ENCODE measurements at regions not wholly inside any gene's neighbourhood (a gene's known extent, or its start where the extent isn't known, plus 50 kb on each side); places are given as distances from the start of the nearest gene placed in this dataset.

DNA sequence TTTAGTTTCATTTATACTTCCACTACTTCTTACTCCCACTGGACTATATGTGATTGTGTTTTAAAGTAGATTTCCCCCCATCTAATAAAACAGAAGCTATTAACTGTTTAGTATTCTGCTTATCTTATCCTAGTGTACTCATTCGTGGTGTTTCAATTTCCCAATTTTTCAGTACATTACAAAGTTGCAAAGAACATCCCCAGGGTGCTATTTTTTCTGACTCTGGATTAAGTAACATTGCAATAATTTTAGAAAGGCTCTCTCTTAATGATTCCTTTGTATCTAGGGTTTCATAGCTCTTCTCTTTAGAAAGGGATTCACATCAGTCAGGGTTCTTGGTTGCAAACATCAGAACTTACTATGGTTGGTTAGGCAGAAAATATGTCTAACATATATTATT lies 317.9 kb upstream of the DIPK2B start:
- TF ChIP-seq, protein P1, sequence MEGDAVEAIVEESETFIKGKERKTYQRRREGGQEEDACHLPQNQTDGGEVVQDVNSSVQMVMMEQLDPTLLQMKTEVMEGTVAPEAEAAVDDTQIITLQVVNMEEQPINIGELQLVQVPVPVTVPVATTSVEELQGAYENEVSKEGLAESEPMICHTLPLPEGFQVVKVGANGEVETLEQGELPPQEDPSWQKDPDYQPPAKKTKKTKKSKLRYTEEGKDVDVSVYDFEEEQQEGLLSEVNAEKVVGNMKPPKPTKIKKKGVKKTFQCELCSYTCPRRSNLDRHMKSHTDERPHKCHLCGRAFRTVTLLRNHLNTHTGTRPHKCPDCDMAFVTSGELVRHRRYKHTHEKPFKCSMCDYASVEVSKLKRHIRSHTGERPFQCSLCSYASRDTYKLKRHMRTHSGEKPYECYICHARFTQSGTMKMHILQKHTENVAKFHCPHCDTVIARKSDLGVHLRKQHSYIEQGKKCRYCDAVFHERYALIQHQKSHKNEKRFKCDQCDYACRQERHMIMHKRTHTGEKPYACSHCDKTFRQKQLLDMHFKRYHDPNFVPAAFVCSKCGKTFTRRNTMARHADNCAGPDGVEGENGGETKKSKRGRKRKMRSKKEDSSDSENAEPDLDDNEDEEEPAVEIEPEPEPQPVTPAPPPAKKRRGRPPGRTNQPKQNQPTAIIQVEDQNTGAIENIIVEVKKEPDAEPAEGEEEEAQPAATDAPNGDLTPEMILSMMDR (IDR thresholded peaks at IDR 0.05), result no peak
- no peak for TF ChIP-seq POLR2A (IDR thresholded peaks at IDR 0.05)
